Endothelial cell (in vitro differentiated cells): ENCODE measurements at regions not wholly inside any gene's neighbourhood (a gene's known extent, or its start where the extent isn't known, plus 50 kb on each side); places are given as distances from the start of the nearest gene placed in this dataset.

Experiments
- DNase-seq: peaks from one replicate; pipeline ENCODE4 v3.0.0; 2021; ENCODE audit warnings: low spot score
- H3K27ac Mint-ChIP-seq: one replicate; pipeline ENCODE4 v1.8.0; 2021; ENCODE audit warnings: mixed read lengths, inconsistent platforms; ENCODE audit not compliant: unreplicated experiment
- H3K27me3 Mint-ChIP-seq: one replicate; pipeline ENCODE4 v1.8.0; 2021; ENCODE audit warnings: mild to moderate bottlenecking, moderate library complexity, mixed read lengths, inconsistent platforms; ENCODE audit not compliant: unreplicated experiment
- H3K36me3 Mint-ChIP-seq: one replicate; pipeline ENCODE4 v1.8.0; 2021; ENCODE audit warnings: mild to moderate bottlenecking, low read depth, mixed read lengths, inconsistent platforms; ENCODE audit not compliant: unreplicated experiment
- H3K4me1 Mint-ChIP-seq: one replicate; pipeline ENCODE4 v1.8.0; 2021; ENCODE audit warnings: mild to moderate bottlenecking, mixed read lengths, inconsistent platforms; ENCODE audit not compliant: unreplicated experiment
- H3K4me3 Mint-ChIP-seq: one replicate; pipeline ENCODE4 v1.8.0; 2021; ENCODE audit warnings: mild to moderate bottlenecking, mixed read lengths, inconsistent platforms; ENCODE audit not compliant: unreplicated experiment
- H3K9me3 Mint-ChIP-seq: one replicate; pipeline ENCODE4 v1.8.0; 2021; ENCODE audit warnings: mixed read lengths, inconsistent platforms; ENCODE audit not compliant: unreplicated experiment
- CTCF ChIP-seq: fragments of 200-600 bp; sonication (generic); IDR thresholded peaks from one replicate; pipeline ENCODE4 v1.5.0; 2021; ENCODE audit warnings: antibody characterized with exemption; ENCODE audit not compliant: unreplicated experiment

GRCh38 chr22:23414727-23415489 lies 165.2 kb downstream of the IGLL1 start:
- Mint-ChIP-seq H3K9me3 (no peaks in the 10 kb centered on the region), H3K4me1 (peaks cover 5% of the 10 kb centered on the region), H3K27ac (no peak overlapping the region), H3K36me3 (no peaks in the 10 kb centered on the region), H3K4me3 (no peak overlapping the region), H3K27me3 (peaks cover 1% of the 10 kb centered on the region)
- TF ChIP-seq CTCF, result no peak
- no peak for DNase-seq

- H3K4me3 Mint-ChIP-seq, result no peak overlapping the region
- H3K27me3 Mint-ChIP-seq, result peaks cover 1% of the 10 kb centered on the region
- no peaks in the 10 kb centered on the region for H3K9me3 Mint-ChIP-seq
- no peak overlapping the region for H3K27ac Mint-ChIP-seq
- no peaks in the 10 kb centered on the region for H3K36me3 Mint-ChIP-seq
- TF ChIP-seq CTCF, result no peak
- no peaks in the 10 kb centered on the region for H3K4me1 Mint-ChIP-seq
- no peak for DNase-seq
These were observed 168.4 kb downstream of the IGLL1 start for GRCh38 chr22:23411739-23412138.

- Mint-ChIP-seq H3K27ac (no peak overlapping the region), H3K4me3 (no peak overlapping the region), H3K36me3 (no peaks in the 10 kb centered on the region), H3K27me3 (peaks cover 1% of the 10 kb centered on the region), H3K4me1 (no peaks in the 10 kb centered on the region), H3K9me3 (no peaks in the 10 kb centered on the region)
- no peak for DNase-seq
- no peak for TF ChIP-seq CTCF
These were observed 169.7 kb downstream of the IGLL1 start for GRCh38 chr22:23410411-23410810.

GRCh38 chr22:23409976-23410375 lies 170.1 kb downstream of the IGLL1 start:
- TF ChIP-seq CTCF, result no peak
- no peak for DNase-seq
- H3K27me3 Mint-ChIP-seq, result peaks cover 1% of the 10 kb centered on the region
- H3K4me1 Mint-ChIP-seq, result no peaks in the 10 kb centered on the region
- H3K36me3 Mint-ChIP-seq, result no peaks in the 10 kb centered on the region
- H3K4me3 Mint-ChIP-seq, result no peak overlapping the region
- no peak overlapping the region for H3K27ac Mint-ChIP-seq
- no peaks in the 10 kb centered on the region for H3K9me3 Mint-ChIP-seq

- Mint-ChIP-seq H3K9me3 (no peaks in the 10 kb centered on the region), H3K27ac (no peak overlapping the region), H3K27me3 (no peaks in the 10 kb centered on the region), H3K4me1 (no peaks in the 10 kb centered on the region), H3K36me3 (no peaks in the 10 kb centered on the region), H3K4me3 (no peak overlapping the region)
- no peak for DNase-seq
- no peak for TF ChIP-seq CTCF
These were observed 171.8 kb downstream of the IGLL1 start for GRCh38 chr22:23408321-23408720.
